ENCODE measurements at regions not wholly inside any gene's neighbourhood (a gene's known extent, or its start where the extent isn't known, plus 50 kb on each side); places are given as distances from the start of the nearest gene placed in this dataset.

DNA sequence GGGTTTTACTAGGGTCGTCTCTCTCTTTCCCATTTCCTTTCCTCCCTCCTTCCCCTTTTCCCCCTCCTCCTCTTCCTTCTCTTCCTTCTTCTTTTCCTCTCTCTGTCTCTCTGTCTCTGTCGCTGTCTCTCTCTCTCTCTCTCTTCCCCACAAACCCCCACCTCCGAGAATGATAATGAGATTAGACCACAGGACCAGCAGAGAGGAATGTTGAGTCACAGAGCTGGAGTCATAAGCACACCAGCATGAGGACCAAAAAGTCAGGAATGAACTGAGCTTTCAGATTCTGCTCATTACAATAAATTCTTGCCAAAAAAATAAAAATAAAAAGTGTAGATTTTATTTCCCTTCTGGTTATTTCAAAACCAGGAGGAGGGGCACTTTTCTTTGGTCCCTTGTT lies 377.4 kb downstream of the LTN1 start:
- H3K9me2 ChIP-seq (ENCODE audit: insufficient read depth): no peaks in the 10 kb centered on the region
- no peaks in the 10 kb centered on the region for H3K9me3 ChIP-seq (ENCODE audit: low read depth)
- no peaks in the 10 kb centered on the region for H3K79me2 ChIP-seq (ENCODE audit: insufficient read depth)
- TF ChIP-seq EZH2 (IDR thresholded peaks at IDR 0.05; ENCODE audit: insufficient read depth, poor library complexity, severe bottlenecking) (no peak), EZH2phosphoT487 (IDR thresholded peaks at IDR 0.05; ENCODE audit: insufficient read depth, low read depth) (no peak)
- no peak overlapping the region for H3K9ac ChIP-seq
- 11 to 13% methylated on average over 3 of the region's 3 CpGs for WGBS, 2 experiments (ENCODE audit: low coverage in 1 of 2, low lambda C conversion rate in 2 of 2, missing lambda C conversion rate in 2 of 2)
- peak; percentile 73 for DNase-seq
- H3K4me1 ChIP-seq (ENCODE audit: insufficient read depth): peaks cover 22% of the 10 kb centered on the region
- no peaks in the 10 kb centered on the region for H3K27me3 ChIP-seq (replicated peaks; ENCODE audit: insufficient read depth)
- H3K4me2 ChIP-seq (ENCODE audit: unreplicated experiment): peak overlapping the region; percentile 58
- in situ Hi-C loops (cut with MboI): no loop called here
- H3K36me3 ChIP-seq (ENCODE audit: low read depth): no peaks in the 10 kb centered on the region
- peak overlapping the region; percentile 1; the same call in 1 of the 2 replicates for H3K27ac ChIP-seq
- peak overlapping the region; percentile 49 for H2AFZ ChIP-seq
- H3K4me3 ChIP-seq: peak overlapping the region; percentile 9; the same call in 1 of the 2 replicates
- H3F3A ChIP-seq (ENCODE audit: insufficient read depth): 0 out of 2 replicates have a peak, but pooled peaks cover 15% of the 10 kb centered on the region
- H4K20me1 ChIP-seq (ENCODE audit: insufficient read depth): no peaks in the 10 kb centered on the region

DNA sequence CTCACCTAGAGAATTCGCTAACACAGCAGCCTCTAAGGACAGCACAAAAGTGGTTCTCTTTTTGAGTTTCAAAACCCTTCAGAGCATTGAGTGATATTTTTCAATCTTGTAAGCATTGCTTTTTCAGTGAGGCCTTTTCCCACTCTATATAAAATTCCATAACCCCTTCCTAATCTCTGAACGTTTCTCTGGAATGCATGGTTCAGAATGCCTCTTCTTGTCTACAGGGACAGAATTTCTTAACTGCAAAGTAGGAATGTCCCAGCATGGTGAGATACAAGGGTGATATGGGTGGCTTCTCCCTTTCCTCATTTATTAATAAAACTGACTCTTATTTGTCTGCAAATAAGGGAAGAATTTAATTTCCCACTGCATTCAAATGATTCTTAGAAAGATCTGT lies 377.9 kb downstream of the LTN1 start:
- peak overlapping the region; percentile 58 for H3K4me2 ChIP-seq (ENCODE audit: unreplicated experiment)
- no peaks in the 10 kb centered on the region for H3K36me3 ChIP-seq (ENCODE audit: low read depth)
- peak overlapping the region; percentile 1; the same call in 1 of the 2 replicates for H3K27ac ChIP-seq
- peak overlapping the region; percentile 49 for H2AFZ ChIP-seq
- H3K4me3 ChIP-seq: 0 out of 2 replicates have a peak overlapping the region, but pooled peaks have one; percentile 9
- no peak for DNase-seq
- H3K9ac ChIP-seq: no peak overlapping the region
- H3K79me2 ChIP-seq (ENCODE audit: insufficient read depth): no peaks in the 10 kb centered on the region
- no peaks in the 10 kb centered on the region for H3K9me3 ChIP-seq (ENCODE audit: low read depth)
- H3K4me1 ChIP-seq (ENCODE audit: insufficient read depth): peaks cover 22% of the 10 kb centered on the region
- no peaks in the 10 kb centered on the region for H4K20me1 ChIP-seq (ENCODE audit: insufficient read depth)
- 53 to 56% methylated on average over 2 of the region's 2 CpGs for WGBS, 2 experiments (ENCODE audit: low coverage in 1 of 2, low lambda C conversion rate in 2 of 2, missing lambda C conversion rate in 2 of 2)
- no peaks in the 10 kb centered on the region for H3K9me2 ChIP-seq (ENCODE audit: insufficient read depth)
- no peaks in the 10 kb centered on the region for H3K27me3 ChIP-seq (replicated peaks; ENCODE audit: insufficient read depth)
- in situ Hi-C loops (cut with MboI): no loop called here
- 0 out of 2 replicates have a peak, but pooled peaks cover 15% of the 10 kb centered on the region for H3F3A ChIP-seq (ENCODE audit: insufficient read depth)
- TF ChIP-seq EZH2phosphoT487 (IDR thresholded peaks at IDR 0.05; ENCODE audit: insufficient read depth, low read depth): no peak

DNA sequence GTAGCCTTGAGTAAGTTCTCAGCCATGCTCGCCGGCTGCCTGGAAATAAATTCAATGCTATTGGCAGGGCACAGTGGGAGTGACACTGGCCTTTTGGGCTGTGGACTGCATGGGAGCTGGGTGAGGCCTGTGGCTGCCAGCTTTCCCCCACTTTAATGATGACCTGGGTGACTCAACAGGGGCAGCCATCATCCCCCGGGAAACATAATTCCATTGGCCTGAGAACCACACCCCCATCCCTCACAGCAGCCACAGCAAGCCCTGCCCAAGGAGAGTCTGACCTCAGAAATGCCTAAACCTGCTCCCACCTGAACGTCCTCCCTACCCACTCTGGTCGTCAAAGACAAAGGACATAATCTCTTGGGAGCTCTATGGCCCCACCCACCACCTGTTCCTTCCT lies 384.0 kb downstream of the LTN1 start:
- H2AFZ ChIP-seq: peak overlapping the region; percentile 45
- no peak overlapping the region for H3K9ac ChIP-seq
- in situ Hi-C loops (cut with MboI): no loop called here
- TF ChIP-seq EZH2phosphoT487 (IDR thresholded peaks at IDR 0.05; ENCODE audit: insufficient read depth, low read depth) (no peak), EZH2 (IDR thresholded peaks at IDR 0.05; ENCODE audit: insufficient read depth, poor library complexity, severe bottlenecking) (no peak)
- H3K27ac ChIP-seq: no peak overlapping the region
- no peak overlapping the region for H3K4me2 ChIP-seq (ENCODE audit: unreplicated experiment)
- 36 to 40% methylated on average over 5 of the region's 5 CpGs for WGBS, 2 experiments (ENCODE audit: low coverage in 1 of 2, low lambda C conversion rate in 2 of 2, missing lambda C conversion rate in 2 of 2)
- no peak overlapping the region for H3K4me3 ChIP-seq
- H3K9me2 ChIP-seq (ENCODE audit: insufficient read depth): no peaks in the 10 kb centered on the region
- DNase-seq: peak; percentile 37
- H4K20me1 ChIP-seq (ENCODE audit: insufficient read depth): no peaks in the 10 kb centered on the region
- H3K4me1 ChIP-seq (ENCODE audit: insufficient read depth): no peaks in the 10 kb centered on the region
- no peaks in the 10 kb centered on the region for H3K36me3 ChIP-seq (ENCODE audit: low read depth)
- H3K79me2 ChIP-seq (ENCODE audit: insufficient read depth): no peaks in the 10 kb centered on the region
- no peaks in the 10 kb centered on the region for H3K9me3 ChIP-seq (ENCODE audit: low read depth)
- no peaks in the 10 kb centered on the region for H3F3A ChIP-seq (ENCODE audit: insufficient read depth)
- H3K27me3 ChIP-seq (replicated peaks; ENCODE audit: insufficient read depth): no peaks in the 10 kb centered on the region

DNA sequence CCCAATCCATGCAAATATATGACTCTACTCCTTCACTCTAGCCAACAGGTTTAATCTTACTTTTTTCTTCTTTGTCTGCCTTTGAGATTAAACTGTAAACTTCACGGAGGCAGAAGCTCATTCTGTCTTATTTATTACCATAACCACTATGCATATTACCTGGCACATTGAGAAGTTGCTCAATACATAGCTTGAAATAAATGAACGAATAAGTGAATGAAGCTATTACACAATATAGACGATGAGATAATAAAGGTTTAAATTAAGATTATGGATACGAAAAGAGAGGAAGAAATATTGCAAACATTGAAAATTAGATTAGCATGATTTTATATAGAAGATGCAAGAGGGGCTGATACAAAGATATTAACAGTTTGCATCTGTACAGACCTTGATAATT lies 385.1 kb downstream of the LTN1 start:
- no peaks in the 10 kb centered on the region for H3K36me3 ChIP-seq (ENCODE audit: low read depth)
- WGBS, 2 experiments (ENCODE audit: low coverage in 1 of 2, low lambda C conversion rate in 2 of 2, missing lambda C conversion rate in 2 of 2): 93 to 94% methylated on average over 4 of the region's 4 CpGs
- DNase-seq: no peak
- H3K9me2 ChIP-seq (ENCODE audit: insufficient read depth): no peaks in the 10 kb centered on the region
- in situ Hi-C loops (cut with MboI): no loop called here
- H3K27ac ChIP-seq: no peak overlapping the region
- H4K20me1 ChIP-seq (ENCODE audit: insufficient read depth): no peaks in the 10 kb centered on the region
- no peaks in the 10 kb centered on the region for H3K9me3 ChIP-seq (ENCODE audit: low read depth)
- H3K4me2 ChIP-seq (ENCODE audit: unreplicated experiment): no peak overlapping the region
- no peak overlapping the region for H3K4me3 ChIP-seq
- no peaks in the 10 kb centered on the region for H3K4me1 ChIP-seq (ENCODE audit: insufficient read depth)
- TF ChIP-seq EZH2 (IDR thresholded peaks at IDR 0.05; ENCODE audit: insufficient read depth, poor library complexity, severe bottlenecking) (no peak), EZH2phosphoT487 (IDR thresholded peaks at IDR 0.05; ENCODE audit: insufficient read depth, low read depth) (no peak)
- no peaks in the 10 kb centered on the region for H3K79me2 ChIP-seq (ENCODE audit: insufficient read depth)
- H3F3A ChIP-seq (ENCODE audit: insufficient read depth): no peaks in the 10 kb centered on the region
- H2AFZ ChIP-seq: no peak overlapping the region
- no peak overlapping the region for H3K9ac ChIP-seq
- H3K27me3 ChIP-seq (replicated peaks; ENCODE audit: insufficient read depth): no peaks in the 10 kb centered on the region

All from GM23248 (cell line).